ENCODE measurements at regions not wholly inside any gene's neighbourhood (a gene's known extent, or its start where the extent isn't known, plus 50 kb on each side); places are given as distances from the start of the nearest gene placed in this dataset.

DNA sequence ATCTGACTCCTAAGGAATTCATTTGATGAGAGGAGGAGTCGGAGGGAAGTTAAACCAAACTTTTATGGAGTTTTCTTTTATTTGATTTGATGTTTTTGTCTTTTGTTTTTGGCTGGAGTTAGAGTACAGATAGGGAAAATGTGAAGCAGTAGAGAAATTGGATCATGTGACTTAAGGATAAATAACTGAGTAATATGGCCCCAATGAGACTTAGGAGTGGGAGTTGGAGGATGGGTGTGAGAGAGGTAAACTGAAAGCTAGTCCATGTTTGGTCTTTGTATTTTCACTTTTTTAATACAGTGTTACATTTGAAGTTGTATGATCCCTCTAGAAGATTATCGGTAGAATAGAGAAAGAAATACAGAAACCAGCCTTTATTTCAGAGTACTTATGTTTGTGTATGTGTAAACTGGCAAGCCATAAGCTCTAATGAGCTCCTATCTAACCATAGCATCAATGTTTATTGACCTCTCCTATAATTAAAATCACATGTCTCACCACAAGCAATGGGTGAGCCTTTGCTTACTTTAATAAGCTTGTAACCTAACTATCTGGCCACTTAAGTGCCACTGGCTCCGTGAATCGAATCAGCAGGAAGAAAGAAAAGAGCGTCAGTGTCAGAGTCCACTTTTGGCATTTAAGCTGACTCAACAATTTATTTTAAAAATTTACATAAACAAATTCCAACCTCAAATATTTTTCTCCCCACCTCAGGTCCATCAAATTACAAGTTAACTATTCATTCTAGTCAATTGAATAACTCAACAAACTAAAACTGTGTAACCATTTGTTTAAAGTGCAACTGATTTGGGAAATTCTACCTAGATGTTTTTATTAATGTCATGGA is 113.8 kb downstream of the EPDR1 start:
- Histone ChIP-seq H3K27ac (ENCODE audit: low read length) (no peak overlapping the region), H3K9me3 (ENCODE audit: low read length) (no peaks in the 10 kb centered on the region), H3K9me2 (ENCODE audit: insufficient read depth, low read length) (no peaks in the 10 kb centered on the region), H3K27me3 (ENCODE audit: insufficient read depth, low read depth, low read length) (no peaks in the 10 kb centered on the region), H3F3A (ENCODE audit: insufficient read depth, low read length, poor library complexity, severe bottlenecking) (no peaks in the 10 kb centered on the region), H3K4me2 (ENCODE audit: low read length) (no peak overlapping the region), H3K9ac (ENCODE audit: low read length) (no peak overlapping the region), H3K36me3 (ENCODE audit: insufficient read depth, low read length) (no peaks in the 10 kb centered on the region), H3K79me2 (replicated peaks; ENCODE audit: insufficient read depth, low read length) (no peaks in the 10 kb centered on the region), H4K20me1 (ENCODE audit: insufficient read depth) (no peaks in the 10 kb centered on the region), H3K4me3 (ENCODE audit: low read length) (no peak overlapping the region), H2AFZ (ENCODE audit: low read depth, low read length) (no peak overlapping the region)
- TF ChIP-seq CTCF (IDR thresholded peaks at IDR 0.05; ENCODE audit: poor library complexity, severe bottlenecking) (no peak), EP300 (conservative IDR thresholded peaks at IDR 0.05; ENCODE audit: poor library complexity, severe bottlenecking) (no peak), SMC3 (conservative IDR thresholded peaks at IDR 0.05; ENCODE audit: poor library complexity) (no peak), POLR2AphosphoS5 (IDR thresholded peaks at IDR 0.05) (no peak), TAF1 (IDR thresholded peaks at IDR 0.05; ENCODE audit: low read depth) (no peak), RAD21 (conservative IDR thresholded peaks at IDR 0.05) (no peak), EZH2 (IDR thresholded peaks at IDR 0.05; ENCODE audit: borderline replicate concordance, insufficient read depth, low read length, poor library complexity, severe bottlenecking) (no peak), REST (IDR thresholded peaks at IDR 0.05; ENCODE audit: borderline replicate concordance) (no peak), MXI1 (conservative IDR thresholded peaks at IDR 0.05; ENCODE audit: poor library complexity, severe bottlenecking) (no peak)

DNA sequence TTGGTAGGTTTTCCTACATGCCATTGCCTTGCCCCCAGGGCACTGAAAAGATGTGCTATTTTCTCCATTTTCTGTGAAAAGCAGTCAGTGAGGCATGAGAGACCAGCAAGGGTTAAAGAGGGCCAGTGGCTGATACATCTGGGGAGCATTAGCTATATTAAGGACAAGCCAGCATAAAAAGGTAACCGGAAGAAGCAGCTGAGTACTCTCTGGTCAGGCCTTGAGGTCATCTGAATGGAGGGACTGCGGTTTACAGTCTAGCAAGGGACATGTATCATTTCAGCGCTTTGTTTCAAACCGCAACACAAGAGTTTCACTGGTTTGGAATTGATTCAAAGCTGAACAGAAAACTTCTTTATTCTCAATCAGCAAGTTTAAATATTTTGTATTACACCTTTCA is 120.4 kb downstream of the EPDR1 start:
- no peaks in the 10 kb centered on the region for H4K20me1 ChIP-seq (ENCODE audit: insufficient read depth)
- TF ChIP-seq MXI1 (conservative IDR thresholded peaks at IDR 0.05; ENCODE audit: poor library complexity, severe bottlenecking) (no peak), REST (IDR thresholded peaks at IDR 0.05; ENCODE audit: borderline replicate concordance) (no peak), RAD21 (conservative IDR thresholded peaks at IDR 0.05) (no peak), EP300 (conservative IDR thresholded peaks at IDR 0.05; ENCODE audit: poor library complexity, severe bottlenecking) (no peak), EZH2 (IDR thresholded peaks at IDR 0.05; ENCODE audit: borderline replicate concordance, insufficient read depth, low read length, poor library complexity, severe bottlenecking) (no peak), TAF1 (IDR thresholded peaks at IDR 0.05; ENCODE audit: low read depth) (no peak)
- H3K4me3 ChIP-seq (ENCODE audit: low read length) = no peak overlapping the region

More for the DNA sequence above, 120.4 kb downstream of the EPDR1 start:
- H3K9ac ChIP-seq (ENCODE audit: low read length) = no peak overlapping the region
- H3K27ac ChIP-seq (ENCODE audit: low read length) = no peak overlapping the region
- no peaks in the 10 kb centered on the region for H3K36me3 ChIP-seq (ENCODE audit: insufficient read depth, low read length)
- H3F3A ChIP-seq (ENCODE audit: insufficient read depth, low read length, poor library complexity, severe bottlenecking) = no peaks in the 10 kb centered on the region
- no peaks in the 10 kb centered on the region for H3K79me2 ChIP-seq (replicated peaks; ENCODE audit: insufficient read depth, low read length)
- no peak overlapping the region for H2AFZ ChIP-seq (ENCODE audit: low read depth, low read length)
- no peaks in the 10 kb centered on the region for H3K27me3 ChIP-seq (ENCODE audit: insufficient read depth, low read depth, low read length)
- H3K4me2 ChIP-seq (ENCODE audit: low read length) = no peak overlapping the region
- H3K9me2 ChIP-seq (ENCODE audit: insufficient read depth, low read length) = no peaks in the 10 kb centered on the region
- H3K9me3 ChIP-seq (ENCODE audit: low read length) = no peaks in the 10 kb centered on the region

All from neural cell (in vitro differentiated cells).